GM12873 (cell line): ENCODE measurements at regions not wholly inside any gene's neighbourhood (a gene's known extent, or its start where the extent isn't known, plus 50 kb on each side); places are given as distances from the start of the nearest gene placed in this dataset.

Experiments used
- TF ChIP-seq, protein P1 (sequence below): IDR thresholded peaks from 2 replicates; pipeline ENCODE4 v1.5.1; 2012; ENCODE audit warnings: low read depth, mild to moderate bottlenecking, moderate library complexity, low read length, control low read depth; ENCODE audit not compliant: insufficient read depth; ENCODE audit errors: missing control alignments

DNA sequence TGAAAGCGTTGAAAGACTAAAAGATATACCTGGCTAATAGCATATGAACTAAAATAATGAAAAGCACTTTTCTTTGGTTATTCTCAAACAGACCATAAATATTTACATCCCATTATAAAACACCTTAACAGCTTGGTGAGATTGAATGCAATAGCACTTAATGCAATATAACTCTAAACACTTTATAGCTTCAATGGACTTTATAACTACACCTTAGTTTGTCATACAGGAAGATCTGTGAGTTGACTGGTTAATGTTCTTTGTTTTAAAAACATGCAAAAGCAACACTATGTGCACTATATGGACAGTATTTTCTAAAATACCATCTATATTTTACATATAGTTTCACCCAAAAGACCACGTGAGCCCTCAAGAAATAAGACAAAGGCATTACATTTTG, 353.3 kb upstream of the ACVR2A start:
- TF ChIP-seq, protein P1, sequence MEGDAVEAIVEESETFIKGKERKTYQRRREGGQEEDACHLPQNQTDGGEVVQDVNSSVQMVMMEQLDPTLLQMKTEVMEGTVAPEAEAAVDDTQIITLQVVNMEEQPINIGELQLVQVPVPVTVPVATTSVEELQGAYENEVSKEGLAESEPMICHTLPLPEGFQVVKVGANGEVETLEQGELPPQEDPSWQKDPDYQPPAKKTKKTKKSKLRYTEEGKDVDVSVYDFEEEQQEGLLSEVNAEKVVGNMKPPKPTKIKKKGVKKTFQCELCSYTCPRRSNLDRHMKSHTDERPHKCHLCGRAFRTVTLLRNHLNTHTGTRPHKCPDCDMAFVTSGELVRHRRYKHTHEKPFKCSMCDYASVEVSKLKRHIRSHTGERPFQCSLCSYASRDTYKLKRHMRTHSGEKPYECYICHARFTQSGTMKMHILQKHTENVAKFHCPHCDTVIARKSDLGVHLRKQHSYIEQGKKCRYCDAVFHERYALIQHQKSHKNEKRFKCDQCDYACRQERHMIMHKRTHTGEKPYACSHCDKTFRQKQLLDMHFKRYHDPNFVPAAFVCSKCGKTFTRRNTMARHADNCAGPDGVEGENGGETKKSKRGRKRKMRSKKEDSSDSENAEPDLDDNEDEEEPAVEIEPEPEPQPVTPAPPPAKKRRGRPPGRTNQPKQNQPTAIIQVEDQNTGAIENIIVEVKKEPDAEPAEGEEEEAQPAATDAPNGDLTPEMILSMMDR: no peak

DNA sequence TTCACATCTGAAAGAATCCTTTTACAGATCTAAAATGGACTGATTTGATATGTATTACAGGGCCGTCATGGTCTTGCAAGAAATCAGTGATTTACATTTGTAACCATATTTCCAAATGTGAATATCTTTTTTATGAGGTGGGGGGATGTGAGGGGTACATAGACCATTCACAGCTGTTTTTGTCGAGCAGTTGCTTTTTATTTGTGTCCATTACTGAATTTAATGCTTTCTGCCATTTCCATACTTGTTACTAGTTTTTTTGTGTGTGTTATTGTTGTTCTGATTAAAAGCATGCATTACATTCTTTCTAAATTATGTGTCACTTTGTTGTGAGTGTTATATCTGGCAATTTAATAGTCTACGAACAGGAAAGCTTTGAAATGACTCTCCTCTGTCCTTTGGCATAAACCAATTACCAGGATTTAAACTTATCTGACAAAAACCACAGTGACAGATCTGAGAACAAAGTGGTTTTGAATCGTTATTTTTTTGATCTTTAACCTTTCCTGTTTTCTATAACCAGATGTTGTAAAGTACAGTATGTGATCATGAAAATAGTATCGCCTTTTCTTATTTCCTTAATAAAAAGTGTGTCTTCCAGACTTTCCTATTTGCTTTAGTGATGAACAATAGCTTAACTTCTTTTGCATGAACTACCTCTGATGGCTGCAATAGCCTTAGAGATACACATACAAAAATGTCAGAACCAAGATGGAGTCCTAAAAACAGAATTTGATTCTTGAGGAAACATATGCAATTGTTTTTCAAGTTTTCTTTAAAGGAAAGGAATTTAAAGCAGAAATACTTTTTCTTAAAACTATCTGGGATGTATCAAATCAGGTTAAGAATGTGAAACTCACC, 354.2 kb upstream of the ACVR2A start:
- TF ChIP-seq, protein P1: no peak

DNA sequence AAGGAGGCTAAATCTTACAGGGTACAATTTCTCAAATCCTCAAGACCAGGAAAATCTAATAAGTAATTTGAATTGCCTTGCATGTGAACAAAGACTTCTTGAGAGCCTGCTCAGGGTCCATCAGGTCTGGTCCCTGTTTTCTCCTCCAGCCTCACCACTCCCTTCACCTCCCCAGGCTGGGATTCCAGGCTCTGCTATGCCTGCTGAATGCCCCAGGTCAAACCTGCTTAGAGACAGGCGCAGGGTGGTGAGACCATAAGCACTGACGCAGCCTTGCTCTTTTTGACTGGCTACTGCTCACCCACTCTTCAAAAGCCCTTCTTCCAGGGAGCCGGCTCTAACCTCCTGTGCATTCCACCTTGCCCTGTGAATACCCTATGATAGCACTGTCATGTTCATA, 356.4 kb upstream of the ACVR2A start:
- TF ChIP-seq, protein P1: no peak

DNA sequence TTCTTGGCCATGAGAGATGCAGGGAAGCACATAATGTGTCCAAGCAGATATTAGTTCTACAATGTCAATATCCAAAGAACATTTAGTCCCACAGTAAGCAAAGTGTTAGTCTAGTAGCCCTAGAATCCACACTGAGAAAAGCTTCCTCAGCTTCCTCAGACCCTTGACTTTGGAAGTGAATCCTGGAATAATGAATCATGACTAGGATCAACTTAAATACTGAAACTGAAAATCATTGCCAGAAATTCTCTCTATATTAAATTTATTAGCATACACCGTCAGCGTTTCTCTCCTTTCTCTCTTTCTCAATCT, 356.9 kb upstream of the ACVR2A start:
- TF ChIP-seq, protein P1: no peak

DNA sequence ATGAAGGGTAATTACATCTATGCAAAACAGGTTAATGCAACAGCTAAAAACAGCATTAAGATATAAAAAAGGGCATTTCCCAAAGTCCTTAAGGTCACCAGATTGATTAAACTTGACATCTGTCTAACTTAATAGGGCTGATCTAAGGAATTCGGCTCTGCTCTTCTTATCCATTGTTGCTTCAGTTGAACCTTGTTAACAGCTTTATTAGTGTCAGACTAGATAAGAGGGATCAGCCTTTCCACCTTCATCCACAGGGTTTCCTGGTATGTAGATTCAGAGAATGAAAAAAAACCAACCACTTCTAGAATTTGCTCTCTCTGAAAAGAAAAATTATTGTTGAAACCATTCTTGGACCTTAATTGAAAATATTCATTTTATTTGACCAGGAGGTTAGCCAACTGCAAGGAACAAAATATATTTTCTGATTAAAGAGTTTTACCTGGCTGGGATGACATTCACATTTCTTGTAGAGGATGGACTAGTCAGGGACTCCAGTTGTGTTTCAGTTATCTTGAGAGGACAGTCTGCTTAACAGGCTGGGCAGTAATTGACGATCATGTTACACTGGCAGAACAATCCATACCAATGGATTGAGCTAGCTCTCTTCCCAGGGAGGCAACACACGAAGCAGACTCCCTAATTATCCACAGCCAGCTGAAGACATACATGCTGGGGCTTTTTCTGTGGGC, 357.4 kb upstream of the ACVR2A start:
- TF ChIP-seq, protein P1: no peak

DNA sequence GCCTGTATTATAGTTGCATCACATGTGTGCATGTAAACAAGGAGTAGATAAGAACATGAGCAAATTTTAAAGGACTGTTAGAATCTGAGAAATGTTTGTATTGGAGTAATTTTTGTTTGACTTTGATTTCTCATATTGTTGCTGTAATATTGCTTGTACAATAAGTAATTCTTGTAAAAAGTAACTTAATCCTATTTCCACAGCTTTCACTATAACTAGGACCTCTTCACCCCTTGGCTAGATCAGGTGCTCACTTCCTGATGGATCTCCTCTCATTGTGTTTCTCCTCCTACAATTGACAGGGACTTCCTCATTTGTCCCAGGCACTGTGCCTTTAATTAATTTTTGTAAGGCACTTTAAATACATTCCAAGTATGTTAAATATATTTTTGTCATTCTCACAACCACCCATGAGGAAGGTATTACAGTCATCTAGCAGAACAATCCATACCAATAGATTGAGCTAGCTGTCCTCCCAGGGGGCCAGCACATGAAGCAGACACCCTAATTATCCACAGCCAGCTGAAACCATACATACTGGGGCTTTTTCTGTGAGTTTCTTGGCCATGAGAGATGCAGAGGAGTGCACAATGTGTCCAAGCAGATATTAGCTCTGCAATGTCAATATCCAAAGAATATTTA, 359.5 kb upstream of the ACVR2A start:
- TF ChIP-seq, protein P1: no peak

DNA sequence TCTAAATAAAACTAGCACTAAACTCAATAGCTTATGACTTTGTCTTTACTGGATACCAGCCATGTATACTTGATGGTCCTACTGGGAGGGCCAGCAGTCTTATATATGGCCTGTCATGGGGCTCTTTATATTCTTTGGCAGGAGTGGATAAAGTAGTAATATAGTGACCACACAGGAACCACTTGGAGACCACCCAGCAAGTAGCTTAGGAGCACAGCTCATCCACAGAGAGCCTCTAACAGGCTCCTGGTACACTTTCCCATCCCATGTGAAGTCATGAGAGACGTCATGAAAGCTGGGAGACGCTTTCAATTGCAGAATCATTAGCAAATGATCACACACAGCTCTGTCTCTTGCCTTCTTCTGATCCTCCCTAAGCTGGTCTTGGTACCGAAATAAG, 360.9 kb upstream of the ACVR2A start:
- TF ChIP-seq, protein P1: no peak
